HuH-7 (cell line): ENCODE measurements at regions not wholly inside any gene's neighbourhood (a gene's known extent, or its start where the extent isn't known, plus 50 kb on each side); places are given as distances from the start of the nearest gene placed in this dataset.

Source experiments
- DNase-seq: peaks from one replicate; pipeline ENCODE4 v3.0.0; 2011; ENCODE audit warnings: low spot score

- DNase-seq: no peak
Observed at GRCh38 chr5:41670854-41671479, 160.6 kb upstream of the PLCXD3 start.

GRCh38 chr5:41670216-41670615, 159.8 kb upstream of the PLCXD3 start:
- DNase-seq: no peak

- no peak for DNase-seq
Observed at GRCh38 chr5:41661254-41661653, 150.9 kb upstream of the PLCXD3 start.

GRCh38 chr5:41656597-41656996, 146.2 kb upstream of the PLCXD3 start:
- DNase-seq: no peak

- no peak for DNase-seq
Observed at GRCh38 chr5:41650131-41650530, 139.7 kb upstream of the PLCXD3 start.

- DNase-seq: no peak
Observed at GRCh38 chr5:41649659-41650058, 139.3 kb upstream of the PLCXD3 start.

GRCh38 chr5:41648996-41649395, 138.6 kb upstream of the PLCXD3 start:
- DNase-seq: no peak

GRCh38 chr5:41641621-41642020, 131.2 kb upstream of the PLCXD3 start:
- DNase-seq: no peak

- no peak for DNase-seq
Observed at GRCh38 chr5:41638685-41639084, 128.3 kb upstream of the PLCXD3 start.

GRCh38 chr5:41637869-41638268, 127.5 kb upstream of the PLCXD3 start:
- DNase-seq: no peak

- DNase-seq: no peak
Observed at GRCh38 chr5:41637424-41637823, 127.0 kb upstream of the PLCXD3 start.

GRCh38 chr5:41636605-41637004, 126.2 kb upstream of the PLCXD3 start:
- DNase-seq: peak; percentile 24

- DNase-seq: no peak
Observed at GRCh38 chr5:41629897-41630296, 119.5 kb upstream of the PLCXD3 start.

- no peak for DNase-seq
Observed at GRCh38 chr5:41625571-41625970, 115.2 kb upstream of the PLCXD3 start.

GRCh38 chr5:41621420-41621819, 111.0 kb upstream of the PLCXD3 start:
- no peak for DNase-seq

- no peak for DNase-seq
Observed at GRCh38 chr5:41617843-41618515, 107.6 kb upstream of the PLCXD3 start.

GRCh38 chr5:41610386-41610785, 100.0 kb upstream of the PLCXD3 start:
- DNase-seq: peak; percentile 18

- no peak for DNase-seq
Observed at GRCh38 chr5:41600731-41601130, 90.3 kb upstream of the PLCXD3 start.

GRCh38 chr5:41598011-41598410, 87.6 kb upstream of the PLCXD3 start:
- no peak for DNase-seq

GRCh38 chr5:41587668-41588067, 77.3 kb upstream of the PLCXD3 start:
- DNase-seq: no peak

GRCh38 chr5:41575110-41575779, 64.8 kb upstream of the PLCXD3 start:
- no peak for DNase-seq

- no peak for DNase-seq
Observed at GRCh38 chr5:41574391-41574790, 64.0 kb upstream of the PLCXD3 start.
